Chondrocyte (in vitro differentiated cells): ENCODE measurements at regions not wholly inside any gene's neighbourhood (a gene's known extent, or its start where the extent isn't known, plus 50 kb on each side); places are given as distances from the start of the nearest gene placed in this dataset.

Source experiments
- DNase-seq: peaks from one replicate; pipeline ENCODE4 v3.0.0; 2021; ENCODE audit warnings: mixed read lengths, low spot score
- H3K27ac Mint-ChIP-seq: one replicate; pipeline ENCODE4 v1.8.0; 2021; ENCODE audit warnings: mild to moderate bottlenecking, moderate library complexity, mixed read lengths; ENCODE audit not compliant: unreplicated experiment
- H3K27me3 Mint-ChIP-seq: 2 replicates; pipeline ENCODE4 v1.8.0; 2021; ENCODE audit warnings: low read depth, mixed read lengths
- H3K36me3 Mint-ChIP-seq: 2 replicates; pipeline ENCODE4 v1.8.0; 2021; ENCODE audit warnings: low read depth, mixed read lengths
- H3K4me1 Mint-ChIP-seq: 2 replicates; pipeline ENCODE4 v1.8.0; 2021; ENCODE audit warnings: low read depth, mild to moderate bottlenecking, mixed read lengths
- H3K4me3 Mint-ChIP-seq: one replicate; pipeline ENCODE4 v1.8.0; 2021; ENCODE audit warnings: mild to moderate bottlenecking, moderate library complexity, mixed read lengths; ENCODE audit not compliant: unreplicated experiment
- H3K9me3 Mint-ChIP-seq: 2 replicates; pipeline ENCODE4 v1.8.0; 2021; ENCODE audit warnings: low read depth, mixed read lengths
- TF ChIP-seq, protein P1 (sequence below): fragments of 200-600 bp; sonication (generic); IDR thresholded peaks from 2 replicates; pipeline ENCODE4 v1.5.0; 2021; ENCODE audit warnings: antibody characterized with exemption, mild to moderate bottlenecking, moderate library complexity

- TF ChIP-seq, protein P1, sequence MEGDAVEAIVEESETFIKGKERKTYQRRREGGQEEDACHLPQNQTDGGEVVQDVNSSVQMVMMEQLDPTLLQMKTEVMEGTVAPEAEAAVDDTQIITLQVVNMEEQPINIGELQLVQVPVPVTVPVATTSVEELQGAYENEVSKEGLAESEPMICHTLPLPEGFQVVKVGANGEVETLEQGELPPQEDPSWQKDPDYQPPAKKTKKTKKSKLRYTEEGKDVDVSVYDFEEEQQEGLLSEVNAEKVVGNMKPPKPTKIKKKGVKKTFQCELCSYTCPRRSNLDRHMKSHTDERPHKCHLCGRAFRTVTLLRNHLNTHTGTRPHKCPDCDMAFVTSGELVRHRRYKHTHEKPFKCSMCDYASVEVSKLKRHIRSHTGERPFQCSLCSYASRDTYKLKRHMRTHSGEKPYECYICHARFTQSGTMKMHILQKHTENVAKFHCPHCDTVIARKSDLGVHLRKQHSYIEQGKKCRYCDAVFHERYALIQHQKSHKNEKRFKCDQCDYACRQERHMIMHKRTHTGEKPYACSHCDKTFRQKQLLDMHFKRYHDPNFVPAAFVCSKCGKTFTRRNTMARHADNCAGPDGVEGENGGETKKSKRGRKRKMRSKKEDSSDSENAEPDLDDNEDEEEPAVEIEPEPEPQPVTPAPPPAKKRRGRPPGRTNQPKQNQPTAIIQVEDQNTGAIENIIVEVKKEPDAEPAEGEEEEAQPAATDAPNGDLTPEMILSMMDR, result no peak
- Mint-ChIP-seq H3K27me3 (peaks cover 17% of the 10 kb centered on the region), H3K9me3 (no peaks in the 10 kb centered on the region), H3K4me1 (no peaks in the 10 kb centered on the region), H3K36me3 (no peaks in the 10 kb centered on the region), H3K4me3 (no peak overlapping the region), H3K27ac (no peak overlapping the region)
- DNase-seq, result no peak
Observed at GRCh38 chr16:54585094-54585997, 298.8 kb upstream of the IRX3 start.

DNA sequence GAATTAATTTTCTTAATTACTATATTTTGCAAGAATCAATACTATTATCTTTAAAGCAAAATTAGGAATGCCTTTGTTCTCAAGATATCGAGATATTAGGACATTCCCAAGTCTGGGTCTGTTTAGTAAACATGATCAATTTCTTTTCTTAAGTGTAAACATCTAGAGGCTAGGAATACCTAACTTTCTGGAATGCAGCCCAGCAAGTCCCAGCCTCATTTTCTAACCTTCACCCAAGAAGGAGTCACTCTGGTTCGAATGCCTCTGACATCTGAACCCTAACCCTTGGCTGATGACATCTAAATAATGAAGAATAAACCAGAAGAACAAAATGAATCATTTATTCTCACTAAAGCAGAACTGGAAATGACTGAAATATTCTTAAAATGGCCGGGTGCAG lies 297.5 kb upstream of the IRX3 start:
- TF ChIP-seq, protein P1, result no peak
- Mint-ChIP-seq H3K9me3 (no peaks in the 10 kb centered on the region), H3K27me3 (peaks cover 15% of the 10 kb centered on the region), H3K36me3 (no peaks in the 10 kb centered on the region), H3K4me3 (no peak overlapping the region), H3K4me1 (no peaks in the 10 kb centered on the region), H3K27ac (no peak overlapping the region)
- no peak for DNase-seq

- H3K27ac Mint-ChIP-seq, result no peak overlapping the region
- no peaks in the 10 kb centered on the region for H3K4me1 Mint-ChIP-seq
- no peaks in the 10 kb centered on the region for H3K9me3 Mint-ChIP-seq
- TF ChIP-seq, protein P1, result no peak
- DNase-seq, result no peak
- H3K36me3 Mint-ChIP-seq, result no peaks in the 10 kb centered on the region
- H3K4me3 Mint-ChIP-seq, result no peak overlapping the region
- peaks cover 20% of the 10 kb centered on the region for H3K27me3 Mint-ChIP-seq
Observed at GRCh38 chr16:54582631-54583250, 296.2 kb upstream of the IRX3 start.

- H3K9me3 Mint-ChIP-seq, result no peaks in the 10 kb centered on the region
- no peak overlapping the region for H3K27ac Mint-ChIP-seq
- no peaks in the 10 kb centered on the region for H3K4me1 Mint-ChIP-seq
- H3K36me3 Mint-ChIP-seq, result no peaks in the 10 kb centered on the region
- no peak overlapping the region for H3K4me3 Mint-ChIP-seq
- TF ChIP-seq, protein P1, result no peak
- DNase-seq, result no peak
- H3K27me3 Mint-ChIP-seq, result peaks cover 36% of the 10 kb centered on the region
Observed at GRCh38 chr16:54579106-54579728, 292.6 kb upstream of the IRX3 start.

DNA sequence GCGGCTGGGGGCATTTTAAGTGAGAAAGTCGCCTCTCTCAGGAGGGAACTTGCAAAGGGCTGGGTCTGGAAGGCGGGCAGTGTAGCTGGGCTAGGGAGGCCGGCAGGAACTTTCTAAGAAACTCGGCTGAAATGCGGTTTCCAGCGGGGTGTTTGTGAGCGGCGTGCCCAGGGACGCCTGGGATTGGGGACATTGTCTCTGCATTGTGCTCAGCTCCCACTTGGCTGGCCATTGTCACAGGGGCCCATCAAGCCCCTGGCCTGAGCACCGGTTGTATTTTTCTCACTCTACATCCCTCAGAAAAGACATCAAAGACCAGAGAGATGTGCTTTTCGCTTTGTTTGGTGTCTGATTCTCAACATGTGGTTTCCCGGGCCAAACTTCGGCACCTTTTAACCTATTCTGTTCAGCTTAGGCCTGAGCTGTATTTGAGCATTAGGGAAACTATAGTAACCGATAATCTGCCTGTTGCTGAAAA lies 291.1 kb upstream of the IRX3 start:
- no peak for DNase-seq
- Mint-ChIP-seq H3K9me3 (no peaks in the 10 kb centered on the region), H3K36me3 (no peaks in the 10 kb centered on the region), H3K27me3 (peaks cover 35% of the 10 kb centered on the region), H3K27ac (no peak overlapping the region), H3K4me1 (no peaks in the 10 kb centered on the region), H3K4me3 (no peak overlapping the region)
- TF ChIP-seq, protein P1, result no peak
